Activated CD8-positive, alpha-beta memory T cell treated with anti-CD3 and anti-CD28 coated beads, Interleukin-2, amount 10 ng/mL, durations not matched to agents 7 days and 5 days (primary cell): ENCODE measurements at regions not wholly inside any gene's neighbourhood (a gene's known extent, or its start where the extent isn't known, plus 50 kb on each side); places are given as distances from the start of the nearest gene placed in this dataset.

Experiments used
- ATAC-seq: fragments of 150-1000 bp; cut with Tn5 transposase; one replicate; pipeline ENCODE4 v1.10.0; 2021; ENCODE audit warnings: moderate library complexity
- CTCF ChIA-PET: fragments of 350-600 bp; sonication (Branson Sonifier 250); formaldehyde crosslinking; loops from one replicate; lab custom pipeline; 2021; ENCODE audit warnings: antibody characterized with exemption; lab: Charles Lee
- DNase-seq: peaks from one replicate; pipeline ENCODE4 v3.0.0-alpha.2; 2020
- H3K27ac Mint-ChIP-seq: one replicate; pipeline ENCODE4 v1.8.0; 2021; ENCODE audit warnings: mild to moderate bottlenecking, mixed read lengths
- H3K27me3 Mint-ChIP-seq: one replicate; pipeline ENCODE4 v1.8.0; 2021; ENCODE audit warnings: mixed read lengths
- H3K36me3 Mint-ChIP-seq: one replicate; pipeline ENCODE4 v1.8.0; 2021; ENCODE audit warnings: mild to moderate bottlenecking, mixed read lengths
- H3K4me1 Mint-ChIP-seq: one replicate; pipeline ENCODE4 v1.8.0; 2021; ENCODE audit warnings: mixed read lengths
- H3K4me3 Mint-ChIP-seq: one replicate; pipeline ENCODE4 v1.8.0; 2021; ENCODE audit warnings: mild to moderate bottlenecking, moderate library complexity, mixed read lengths
- H3K9me3 Mint-ChIP-seq: one replicate; pipeline ENCODE4 v1.8.0; 2022; ENCODE audit warnings: low read depth, mixed read lengths

DNA sequence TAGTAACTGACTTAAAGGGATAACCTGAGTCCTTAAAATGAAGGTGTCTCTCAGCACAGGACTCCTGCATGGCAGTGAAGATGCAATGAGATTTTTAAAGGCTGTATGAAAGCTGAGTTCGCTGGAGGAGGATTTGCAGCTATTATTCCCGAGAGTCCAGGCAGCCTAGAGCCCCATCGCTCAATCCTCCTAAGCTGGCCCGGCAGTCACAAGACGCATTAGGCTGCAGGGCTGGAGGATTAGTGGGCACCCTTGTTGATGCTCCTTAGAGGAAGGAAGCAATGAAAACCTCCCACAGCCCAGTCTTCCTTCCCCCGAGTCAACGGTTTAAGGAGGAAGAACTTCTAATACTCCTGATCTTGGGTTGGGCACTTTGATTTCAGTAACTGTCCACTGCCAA lies 239.5 kb downstream of the EFNB2 start:
- H3K4me1 Mint-ChIP-seq = no peaks in the 10 kb centered on the region
- no peaks in the 10 kb centered on the region for H3K9me3 Mint-ChIP-seq
- no peaks in the 10 kb centered on the region for H3K36me3 Mint-ChIP-seq
- DNase-seq (no peak), ATAC-seq (no peak)
- no peak overlapping the region for H3K4me3 Mint-ChIP-seq
- CTCF ChIA-PET = no interaction called here
- no peaks in the 10 kb centered on the region for H3K27me3 Mint-ChIP-seq
- H3K27ac Mint-ChIP-seq = no peak overlapping the region

DNA sequence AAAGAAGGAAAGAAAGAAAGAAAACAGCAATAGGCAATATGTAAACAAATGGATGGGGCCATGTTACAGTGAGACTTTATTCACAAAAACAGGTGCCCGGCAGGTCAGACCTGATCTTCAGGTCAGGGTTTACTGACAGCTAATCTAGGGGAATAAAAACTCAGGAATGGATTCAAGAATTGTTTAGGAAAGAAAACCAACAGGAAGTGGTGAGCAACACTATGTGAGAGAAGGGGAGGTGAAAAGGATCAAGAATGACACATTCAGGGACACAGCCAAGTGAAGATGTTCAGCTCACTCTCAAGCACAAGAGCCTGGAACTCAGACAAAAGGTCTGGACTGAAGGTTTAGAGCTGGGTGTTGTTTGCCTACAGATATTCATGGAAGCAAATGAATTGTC lies 244.5 kb downstream of the EFNB2 start:
- H3K9me3 Mint-ChIP-seq = no peaks in the 10 kb centered on the region
- ATAC-seq (no peak), DNase-seq (no peak)
- H3K36me3 Mint-ChIP-seq = no peaks in the 10 kb centered on the region
- no peaks in the 10 kb centered on the region for H3K27me3 Mint-ChIP-seq
- no peak overlapping the region for H3K27ac Mint-ChIP-seq
- CTCF ChIA-PET = no interaction called here
- no peaks in the 10 kb centered on the region for H3K4me1 Mint-ChIP-seq
- no peak overlapping the region for H3K4me3 Mint-ChIP-seq

DNA sequence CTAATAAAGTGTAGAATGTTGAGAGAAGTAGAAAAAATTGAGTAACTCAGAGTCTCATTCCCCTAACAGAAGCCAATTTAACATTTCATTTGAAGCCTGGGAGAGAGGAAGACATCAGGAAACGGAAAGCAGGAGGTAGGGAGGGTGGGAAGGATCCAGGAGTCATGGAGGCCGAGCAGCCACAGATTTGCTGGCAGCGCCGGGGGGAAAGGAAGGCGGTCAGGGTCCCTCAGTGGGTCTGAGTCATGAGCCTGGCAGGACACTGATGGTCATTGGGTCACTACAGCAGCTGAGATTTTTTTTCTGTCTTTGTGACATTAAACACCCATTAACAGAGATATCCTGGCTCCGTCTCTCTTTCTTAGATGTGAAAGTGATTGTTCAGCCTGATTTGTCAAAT lies 248.1 kb downstream of the EFNB2 start:
- H3K36me3 Mint-ChIP-seq = no peaks in the 10 kb centered on the region
- H3K4me1 Mint-ChIP-seq = no peaks in the 10 kb centered on the region
- no peaks in the 10 kb centered on the region for H3K9me3 Mint-ChIP-seq
- H3K4me3 Mint-ChIP-seq = no peak overlapping the region
- DNase-seq (no peak), ATAC-seq (no peak)
- no peak overlapping the region for H3K27ac Mint-ChIP-seq
- CTCF ChIA-PET = no interaction called here
- no peaks in the 10 kb centered on the region for H3K27me3 Mint-ChIP-seq

GRCh38 chr13:106286811-106287210 lies 248.7 kb downstream of the EFNB2 start:
- H3K27ac Mint-ChIP-seq = no peak overlapping the region
- CTCF ChIA-PET = no interaction called here
- DNase-seq (no peak), ATAC-seq (no peak)
- no peaks in the 10 kb centered on the region for H3K27me3 Mint-ChIP-seq
- no peaks in the 10 kb centered on the region for H3K36me3 Mint-ChIP-seq
- H3K4me3 Mint-ChIP-seq = no peak overlapping the region
- no peaks in the 10 kb centered on the region for H3K4me1 Mint-ChIP-seq
- no peaks in the 10 kb centered on the region for H3K9me3 Mint-ChIP-seq

- CTCF ChIA-PET = no interaction called here
- no peaks in the 10 kb centered on the region for H3K9me3 Mint-ChIP-seq
- no peak for DNase-seq
- H3K4me3 Mint-ChIP-seq = no peak overlapping the region
- ATAC-seq = no peak
- no peaks in the 10 kb centered on the region for H3K27me3 Mint-ChIP-seq
- H3K4me1 Mint-ChIP-seq = no peaks in the 10 kb centered on the region
- no peaks in the 10 kb centered on the region for H3K36me3 Mint-ChIP-seq
- H3K27ac Mint-ChIP-seq = no peak overlapping the region
These were observed 251.1 kb downstream of the EFNB2 start for GRCh38 chr13:106284358-106284757.

DNA sequence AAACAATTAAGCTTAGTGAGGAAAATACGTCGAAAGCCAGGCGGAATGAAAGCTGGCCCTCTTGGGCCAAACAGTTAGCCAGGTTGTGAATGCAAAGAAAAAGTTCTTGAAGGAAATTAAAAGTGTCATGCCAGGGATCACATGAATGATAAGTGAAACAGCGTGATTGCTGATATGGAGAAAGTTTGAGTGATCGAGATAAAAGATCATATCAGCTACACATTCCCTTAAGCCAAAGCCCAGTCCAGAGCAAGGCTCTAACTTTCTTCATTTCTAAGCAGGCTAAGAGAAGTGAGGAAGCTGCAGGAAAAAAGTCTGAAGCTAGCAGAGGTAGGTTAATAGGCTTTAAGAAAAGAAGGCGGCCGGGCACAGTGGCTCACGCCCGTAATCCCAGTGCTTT lies 254.0 kb downstream of the EFNB2 start:
- CTCF ChIA-PET = no interaction called here
- no peak for DNase-seq
- Mint-ChIP-seq H3K9me3 (no peaks in the 10 kb centered on the region), H3K4me1 (no peaks in the 10 kb centered on the region), H3K27me3 (no peaks in the 10 kb centered on the region), H3K27ac (no peak overlapping the region), H3K36me3 (no peaks in the 10 kb centered on the region), H3K4me3 (no peak overlapping the region)
- ATAC-seq = no peak

DNA sequence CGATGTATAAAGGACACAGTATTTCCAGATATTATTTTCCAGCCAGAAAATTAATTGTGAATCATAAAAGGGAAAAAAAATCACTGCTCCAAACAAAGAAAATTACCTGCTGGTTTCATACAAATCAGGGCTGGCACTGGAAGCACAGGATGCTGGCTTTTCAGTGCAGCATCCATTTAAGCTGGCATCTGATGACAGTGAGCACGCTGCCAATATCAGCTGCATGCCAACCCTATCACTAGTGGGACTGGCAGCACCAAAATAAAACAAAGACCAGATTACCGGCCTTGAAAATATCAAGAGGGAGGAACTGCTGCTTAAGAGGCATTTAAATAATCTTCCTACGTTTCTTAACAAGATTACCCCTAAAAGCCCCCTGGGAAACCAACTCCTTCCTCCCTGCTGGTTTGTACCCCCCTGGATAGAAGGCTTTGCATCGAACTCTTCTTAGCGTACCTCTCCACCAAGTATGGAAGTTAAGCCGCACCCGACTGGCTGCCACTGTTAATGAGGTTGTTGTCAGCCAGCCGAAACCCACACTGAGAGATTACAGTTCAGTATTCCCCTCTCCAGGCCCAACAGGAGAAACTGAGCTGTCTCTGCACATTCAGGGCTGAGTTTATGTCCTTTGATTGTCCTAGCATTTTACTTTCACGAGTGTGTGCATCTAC lies 257.8 kb downstream of the EFNB2 start:
- no peak overlapping the region for H3K4me3 Mint-ChIP-seq
- no peaks in the 10 kb centered on the region for H3K4me1 Mint-ChIP-seq
- ATAC-seq (no peak), DNase-seq (no peak)
- CTCF ChIA-PET = no interaction called here
- H3K36me3 Mint-ChIP-seq = no peaks in the 10 kb centered on the region
- H3K27me3 Mint-ChIP-seq = no peaks in the 10 kb centered on the region
- H3K9me3 Mint-ChIP-seq = no peaks in the 10 kb centered on the region
- no peak overlapping the region for H3K27ac Mint-ChIP-seq

DNA sequence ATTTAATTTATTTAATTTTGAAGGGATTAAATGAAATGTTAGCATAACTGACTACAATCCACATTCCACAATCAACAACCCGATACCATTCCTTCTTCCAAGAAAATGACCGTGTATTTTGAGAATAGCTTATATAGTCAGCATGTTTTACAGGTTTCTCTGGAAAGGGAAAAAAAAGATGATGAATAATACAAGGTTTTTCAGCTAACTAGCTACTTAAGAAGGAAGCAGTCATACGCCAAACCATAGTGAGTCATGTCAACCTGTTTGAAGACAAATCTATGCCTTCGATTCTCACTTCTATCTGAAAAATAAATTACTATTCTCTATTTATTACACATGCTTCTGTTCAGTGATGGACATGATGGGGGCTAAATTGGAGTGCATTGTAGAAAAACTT lies 258.6 kb downstream of the EFNB2 start:
- Mint-ChIP-seq H3K27me3 (no peaks in the 10 kb centered on the region), H3K4me1 (no peaks in the 10 kb centered on the region), H3K4me3 (no peak overlapping the region), H3K27ac (no peak overlapping the region), H3K9me3 (no peaks in the 10 kb centered on the region), H3K36me3 (no peaks in the 10 kb centered on the region)
- CTCF ChIA-PET = no interaction called here
- DNase-seq = no peak
- ATAC-seq = no peak

- Mint-ChIP-seq H3K27ac (no peak overlapping the region), H3K4me3 (no peak overlapping the region), H3K9me3 (peaks cover 2% of the 10 kb centered on the region), H3K36me3 (no peaks in the 10 kb centered on the region), H3K27me3 (no peaks in the 10 kb centered on the region), H3K4me1 (no peaks in the 10 kb centered on the region)
- CTCF ChIA-PET = no interaction called here
- ATAC-seq (no peak), DNase-seq (no peak)
These were observed 259.9 kb downstream of the EFNB2 start for GRCh38 chr13:106275446-106276032.

DNA sequence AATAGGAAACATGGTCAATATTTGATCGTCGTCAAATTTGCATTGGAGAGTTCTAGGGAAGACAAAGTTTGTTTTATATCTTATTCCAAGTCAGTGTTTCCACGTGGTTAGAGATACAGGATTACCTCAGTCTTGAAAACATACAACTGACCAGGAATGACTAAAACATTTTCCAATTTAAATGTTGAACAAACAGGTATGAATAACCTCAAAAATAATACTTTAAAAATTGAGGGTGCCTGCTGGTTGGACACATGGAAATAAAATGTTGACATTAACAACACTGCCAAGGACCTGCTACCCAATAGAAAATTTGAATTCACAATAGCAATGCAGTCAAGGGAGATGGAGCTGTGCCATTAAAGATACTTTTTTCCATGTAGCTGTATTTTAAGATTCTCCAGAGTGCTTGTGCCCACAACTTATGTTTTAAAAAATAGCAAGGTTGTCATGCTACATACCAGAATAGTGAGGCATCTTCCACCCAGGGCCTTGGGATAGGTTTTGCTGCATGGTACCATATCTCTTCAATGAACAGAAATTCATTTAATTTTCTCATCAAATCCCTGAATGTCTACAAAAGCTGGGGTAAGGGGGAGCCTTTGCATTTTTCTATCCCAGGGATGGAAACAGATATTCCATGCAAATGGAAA lies 260.8 kb downstream of the EFNB2 start:
- Mint-ChIP-seq H3K36me3 (no peaks in the 10 kb centered on the region), H3K27me3 (no peaks in the 10 kb centered on the region), H3K4me3 (no peak overlapping the region), H3K27ac (no peak overlapping the region), H3K9me3 (peaks cover 2% of the 10 kb centered on the region), H3K4me1 (no peaks in the 10 kb centered on the region)
- DNase-seq = no peak
- ATAC-seq = no peak
- CTCF ChIA-PET = no interaction called here

GRCh38 chr13:106263801-106264200 lies 271.7 kb downstream of the EFNB2 start:
- DNase-seq (no peak), ATAC-seq (no peak)
- Mint-ChIP-seq H3K4me3 (no peak overlapping the region), H3K9me3 (no peaks in the 10 kb centered on the region), H3K27me3 (no peaks in the 10 kb centered on the region), H3K4me1 (no peaks in the 10 kb centered on the region), H3K27ac (no peak overlapping the region), H3K36me3 (no peaks in the 10 kb centered on the region)
- CTCF ChIA-PET = no interaction called here

- CTCF ChIA-PET = no interaction called here
- no peak overlapping the region for H3K27ac Mint-ChIP-seq
- ATAC-seq (no peak), DNase-seq (no peak)
- H3K9me3 Mint-ChIP-seq = no peaks in the 10 kb centered on the region
- no peak overlapping the region for H3K4me3 Mint-ChIP-seq
- no peaks in the 10 kb centered on the region for H3K36me3 Mint-ChIP-seq
- H3K27me3 Mint-ChIP-seq = no peaks in the 10 kb centered on the region
- no peaks in the 10 kb centered on the region for H3K4me1 Mint-ChIP-seq
These were observed 272.6 kb downstream of the EFNB2 start for GRCh38 chr13:106262886-106263285.

GRCh38 chr13:106261450-106261849 lies 274.0 kb downstream of the EFNB2 start:
- no peaks in the 10 kb centered on the region for H3K4me1 Mint-ChIP-seq
- DNase-seq = no peak
- CTCF ChIA-PET = no interaction called here
- ATAC-seq = no peak
- H3K36me3 Mint-ChIP-seq = no peaks in the 10 kb centered on the region
- no peaks in the 10 kb centered on the region for H3K27me3 Mint-ChIP-seq
- H3K4me3 Mint-ChIP-seq = no peak overlapping the region
- H3K9me3 Mint-ChIP-seq = no peaks in the 10 kb centered on the region
- H3K27ac Mint-ChIP-seq = no peak overlapping the region

GRCh38 chr13:106260352-106260751 lies 275.1 kb downstream of the EFNB2 start:
- ATAC-seq (no peak), DNase-seq (no peak)
- H3K4me3 Mint-ChIP-seq = no peak overlapping the region
- no peaks in the 10 kb centered on the region for H3K4me1 Mint-ChIP-seq
- H3K27ac Mint-ChIP-seq = no peak overlapping the region
- H3K9me3 Mint-ChIP-seq = no peaks in the 10 kb centered on the region
- no peaks in the 10 kb centered on the region for H3K36me3 Mint-ChIP-seq
- no peaks in the 10 kb centered on the region for H3K27me3 Mint-ChIP-seq
- CTCF ChIA-PET = no interaction called here
